Endodermal cell (in vitro differentiated cells): ENCODE measurements at regions not wholly inside any gene's neighbourhood (a gene's known extent, or its start where the extent isn't known, plus 50 kb on each side); places are given as distances from the start of the nearest gene placed in this dataset.
"Not testable (repeated sequence)": the region's sequence is repeated elsewhere in the genome, so short reads cannot be mapped to it uniquely, and the experiment has no call there.

Experiments used
- DNase-seq: peaks from one replicate; pipeline ENCODE4 v3.0.0-alpha.2; 2017
- H3K27ac ChIP-seq: 2 replicates; pipeline ENCODE4 v1.5.1; 2013; ENCODE audit warnings: mild to moderate bottlenecking, low read depth, low read length, moderate library complexity
- H3K27me3 ChIP-seq: 2 replicates; pipeline ENCODE4 v1.6.1; 2013; ENCODE audit warnings: mild to moderate bottlenecking, low read length, moderate library complexity; ENCODE audit not compliant: insufficient read depth, control insufficient read depth, poor library complexity, severe bottlenecking
- H3K36me3 ChIP-seq: 2 replicates; pipeline ENCODE4 v1.7.0; 2013; ENCODE audit warnings: mild to moderate bottlenecking, low read length, moderate library complexity; ENCODE audit not compliant: control insufficient read depth, insufficient read depth
- H3K4me1 ChIP-seq: one replicate; pipeline ENCODE4 v1.7.0; 2013; ENCODE audit warnings: low read length; ENCODE audit not compliant: control insufficient read depth, insufficient read depth
- H3K4me3 ChIP-seq: 2 replicates; pipeline ENCODE4 v1.5.1; 2013; ENCODE audit warnings: mild to moderate bottlenecking, low read length, moderate library complexity
- H3K9ac ChIP-seq: 2 replicates; pipeline ENCODE4 v1.6.1; 2013; ENCODE audit warnings: mild to moderate bottlenecking, low read length, moderate library complexity; ENCODE audit not compliant: poor library complexity, severe bottlenecking; ENCODE audit errors: extremely low read depth
- H3K9me3 ChIP-seq: 2 replicates; pipeline ENCODE4 v1.6.1; 2013; ENCODE audit warnings: mild to moderate bottlenecking, low read length, moderate library complexity; ENCODE audit not compliant: control insufficient read depth
- H3K27ac Mint-ChIP-seq: 2 replicates; pipeline ENCODE4 v1.8.0; 2020; ENCODE audit warnings: mixed read lengths
- H3K27me3 Mint-ChIP-seq: 2 replicates; pipeline ENCODE4 v1.8.0; 2021; ENCODE audit warnings: mild to moderate bottlenecking, mixed read lengths; ENCODE audit not compliant: insufficient read depth
- H3K36me3 Mint-ChIP-seq: 2 replicates; pipeline ENCODE4 v1.8.0; 2020; ENCODE audit warnings: low read depth, mixed read lengths
- H3K4me1 Mint-ChIP-seq: 2 replicates; pipeline ENCODE4 v1.8.0; 2020; ENCODE audit warnings: mixed read lengths
- H3K4me3 Mint-ChIP-seq: 2 replicates; pipeline ENCODE4 v1.8.0; 2020; ENCODE audit warnings: mild to moderate bottlenecking, moderate library complexity, mixed read lengths
- H3K9me3 Mint-ChIP-seq: 2 replicates; pipeline ENCODE4 v1.8.0; 2020; ENCODE audit warnings: mild to moderate bottlenecking, mixed read lengths
- WGBS, 2 experiments: methylation state at CpG; one replicate each; pipeline versions ENCODE4 v1.1.5 to v1.1.7; 2013; ENCODE audit warnings: missing lambda C conversion rate in 2 of 2, mixed read lengths in 1 of 2; ENCODE audit not compliant: insufficient coverage in 1 of 2, insufficient read length in 1 of 2; 5-methylcytosine and 5-hydroxymethylcytosine counted together
- TF ChIP-seq, protein P1 (sequence below): fragments of 200-600 bp; sonication (generic); conservative IDR thresholded peaks from 2 replicates; pipeline ENCODE4 v1.5.0; 2021; ENCODE audit warnings: antibody characterized with exemption, mild to moderate bottlenecking

DNA sequence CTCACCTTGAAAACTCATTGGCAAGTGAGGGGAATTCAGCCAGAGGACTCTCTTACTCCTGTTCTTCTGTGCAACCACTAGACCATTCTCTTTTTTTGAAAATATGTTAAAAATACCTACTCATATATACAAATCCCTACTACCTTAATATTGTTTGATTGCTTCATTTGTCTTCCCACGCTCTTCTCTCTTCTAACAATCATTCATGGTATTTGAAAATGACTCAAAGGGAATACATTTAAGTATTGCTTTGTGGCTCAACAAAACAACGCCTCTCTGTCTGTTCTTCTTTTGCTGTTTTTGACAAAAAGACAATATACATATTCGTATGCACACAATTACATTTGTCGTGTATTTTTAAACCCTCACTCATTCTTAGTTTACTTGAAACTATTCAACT, 589.4 kb downstream of the ANKRD50 start:
- TF ChIP-seq, protein P1, sequence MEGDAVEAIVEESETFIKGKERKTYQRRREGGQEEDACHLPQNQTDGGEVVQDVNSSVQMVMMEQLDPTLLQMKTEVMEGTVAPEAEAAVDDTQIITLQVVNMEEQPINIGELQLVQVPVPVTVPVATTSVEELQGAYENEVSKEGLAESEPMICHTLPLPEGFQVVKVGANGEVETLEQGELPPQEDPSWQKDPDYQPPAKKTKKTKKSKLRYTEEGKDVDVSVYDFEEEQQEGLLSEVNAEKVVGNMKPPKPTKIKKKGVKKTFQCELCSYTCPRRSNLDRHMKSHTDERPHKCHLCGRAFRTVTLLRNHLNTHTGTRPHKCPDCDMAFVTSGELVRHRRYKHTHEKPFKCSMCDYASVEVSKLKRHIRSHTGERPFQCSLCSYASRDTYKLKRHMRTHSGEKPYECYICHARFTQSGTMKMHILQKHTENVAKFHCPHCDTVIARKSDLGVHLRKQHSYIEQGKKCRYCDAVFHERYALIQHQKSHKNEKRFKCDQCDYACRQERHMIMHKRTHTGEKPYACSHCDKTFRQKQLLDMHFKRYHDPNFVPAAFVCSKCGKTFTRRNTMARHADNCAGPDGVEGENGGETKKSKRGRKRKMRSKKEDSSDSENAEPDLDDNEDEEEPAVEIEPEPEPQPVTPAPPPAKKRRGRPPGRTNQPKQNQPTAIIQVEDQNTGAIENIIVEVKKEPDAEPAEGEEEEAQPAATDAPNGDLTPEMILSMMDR: no peak
- Mint-ChIP-seq H3K4me1 (no peaks in the 10 kb centered on the region), H3K9me3 (no peaks in the 10 kb centered on the region), H3K27me3 (no peaks in the 10 kb centered on the region), H3K4me3 (no peak overlapping the region), H3K36me3 (no peaks in the 10 kb centered on the region), H3K27ac (no peak overlapping the region)
- H3K27ac ChIP-seq: no peak overlapping the region
- no peak overlapping the region for H3K9ac ChIP-seq
- no peak overlapping the region for H3K4me3 ChIP-seq
- no peaks in the 10 kb centered on the region for H3K36me3 ChIP-seq
- no peaks in the 10 kb centered on the region for H3K27me3 ChIP-seq
- H3K4me1 ChIP-seq: no peaks in the 10 kb centered on the region
- DNase-seq: no peak
- 85 to 100% methylated on average over 3 to 4 of the region's 4 CpGs for WGBS, 2 experiments
- H3K9me3 ChIP-seq: no peaks in the 10 kb centered on the region

DNA sequence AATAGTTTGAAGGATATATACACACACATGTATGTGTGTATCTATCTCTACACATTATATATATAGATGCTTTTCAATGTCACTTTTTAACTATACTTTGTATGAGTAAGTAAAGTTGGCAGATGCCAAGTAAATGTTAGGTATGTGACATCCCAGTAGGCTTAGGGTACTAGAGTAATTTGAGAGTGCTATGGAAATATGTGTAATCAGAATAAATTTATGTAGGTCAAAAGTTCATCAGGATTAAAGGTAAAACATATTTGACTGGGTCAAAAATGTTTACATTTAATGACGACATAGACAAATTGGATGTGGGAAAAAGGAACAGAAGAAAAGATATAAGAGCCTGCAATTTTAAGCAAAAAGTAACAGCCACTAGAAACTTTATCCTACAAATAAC, 588.8 kb downstream of the ANKRD50 start:
- no peaks in the 10 kb centered on the region for H3K36me3 Mint-ChIP-seq
- no peaks in the 10 kb centered on the region for H3K27me3 ChIP-seq
- H3K9me3 ChIP-seq: no peaks in the 10 kb centered on the region
- no peaks in the 10 kb centered on the region for H3K4me1 ChIP-seq
- no peaks in the 10 kb centered on the region for H3K27me3 Mint-ChIP-seq
- no peak overlapping the region for H3K9ac ChIP-seq
- no peaks in the 10 kb centered on the region for H3K9me3 Mint-ChIP-seq
- TF ChIP-seq, protein P1: no peak
- no peak overlapping the region for H3K27ac Mint-ChIP-seq
- 92% methylated on average over 1 of the region's 1 CpG; no CpG with 5 or more reads in 1 of the 2 experiments for WGBS, 2 experiments
- H3K4me1 Mint-ChIP-seq: no peaks in the 10 kb centered on the region
- no peak overlapping the region for H3K4me3 Mint-ChIP-seq
- no peak overlapping the region for H3K4me3 ChIP-seq
- DNase-seq: no peak
- no peak overlapping the region for H3K27ac ChIP-seq
- H3K36me3 ChIP-seq: no peaks in the 10 kb centered on the region

- not testable (repeated sequence) for H3K4me1 Mint-ChIP-seq, H3K27ac ChIP-seq, H3K27me3 ChIP-seq, H3K4me1 ChIP-seq, H3K36me3 Mint-ChIP-seq, H3K4me3 Mint-ChIP-seq, H3K27ac Mint-ChIP-seq, H3K4me3 ChIP-seq, H3K9ac ChIP-seq, H3K36me3 ChIP-seq, H3K27me3 Mint-ChIP-seq, DNase-seq
- peaks cover 21% of the 10 kb centered on the region for H3K9me3 ChIP-seq
- 88% methylated on average over 3 to 6 of the region's 6 CpGs for WGBS, 2 experiments
- peaks cover 30% of the 10 kb centered on the region for H3K9me3 Mint-ChIP-seq
Measured at GRCh38 chr4:124131324-124131723, 581.2 kb downstream of the ANKRD50 start.

DNA sequence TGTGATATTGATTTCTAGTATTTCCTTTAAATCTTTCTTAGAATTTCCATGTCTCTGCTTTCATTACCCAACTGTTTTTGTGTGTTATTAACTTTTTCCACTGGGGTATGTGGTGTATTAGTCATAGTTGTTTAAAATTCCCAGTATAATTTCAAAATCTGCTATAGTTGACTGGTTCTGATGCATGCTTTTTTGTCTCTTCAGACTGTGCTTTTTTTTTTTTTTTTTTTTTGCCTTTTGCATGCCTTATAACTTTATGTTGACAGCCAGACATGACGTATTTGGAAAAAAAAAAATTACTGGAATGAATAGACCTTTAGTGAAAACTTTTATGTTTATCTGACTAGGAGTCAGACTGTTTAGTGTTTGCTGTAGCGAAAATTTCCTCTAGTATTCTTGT, 580.4 kb downstream of the ANKRD50 start:
- 78% methylated on average over 2 of the region's 2 CpGs; no CpG with 5 or more reads in 1 of the 2 experiments for WGBS, 2 experiments

More for the DNA sequence above, 580.4 kb downstream of the ANKRD50 start:
- H3K4me3 Mint-ChIP-seq: no peak overlapping the region
- Histone ChIP-seq H3K27ac (no peak overlapping the region), H3K4me1 (no peaks in the 10 kb centered on the region), H3K27me3 (no peaks in the 10 kb centered on the region), H3K9me3 (peaks cover 21% of the 10 kb centered on the region), H3K36me3 (no peaks in the 10 kb centered on the region), H3K4me3 (peak overlapping the region; percentile 40), H3K9ac (no peak overlapping the region)
- peaks cover 30% of the 10 kb centered on the region for H3K9me3 Mint-ChIP-seq
- no peak for DNase-seq
- H3K4me1 Mint-ChIP-seq: no peaks in the 10 kb centered on the region
- H3K27ac Mint-ChIP-seq: no peak overlapping the region
- TF ChIP-seq, protein P1: no peak
- no peaks in the 10 kb centered on the region for H3K27me3 Mint-ChIP-seq
- H3K36me3 Mint-ChIP-seq: no peaks in the 10 kb centered on the region
